8988T (cell line): ENCODE measurements at regions not wholly inside any gene's neighbourhood (a gene's known extent, or its start where the extent isn't known, plus 50 kb on each side); places are given as distances from the start of the nearest gene placed in this dataset.
"Not testable (repeated sequence)": the region's sequence is repeated elsewhere in the genome, so short reads cannot be mapped to it uniquely, and the experiment has no call there.

Experiments used
- DNase-seq: peaks from one replicate; pipeline ENCODE4 v3.0.0; 2011

DNA sequence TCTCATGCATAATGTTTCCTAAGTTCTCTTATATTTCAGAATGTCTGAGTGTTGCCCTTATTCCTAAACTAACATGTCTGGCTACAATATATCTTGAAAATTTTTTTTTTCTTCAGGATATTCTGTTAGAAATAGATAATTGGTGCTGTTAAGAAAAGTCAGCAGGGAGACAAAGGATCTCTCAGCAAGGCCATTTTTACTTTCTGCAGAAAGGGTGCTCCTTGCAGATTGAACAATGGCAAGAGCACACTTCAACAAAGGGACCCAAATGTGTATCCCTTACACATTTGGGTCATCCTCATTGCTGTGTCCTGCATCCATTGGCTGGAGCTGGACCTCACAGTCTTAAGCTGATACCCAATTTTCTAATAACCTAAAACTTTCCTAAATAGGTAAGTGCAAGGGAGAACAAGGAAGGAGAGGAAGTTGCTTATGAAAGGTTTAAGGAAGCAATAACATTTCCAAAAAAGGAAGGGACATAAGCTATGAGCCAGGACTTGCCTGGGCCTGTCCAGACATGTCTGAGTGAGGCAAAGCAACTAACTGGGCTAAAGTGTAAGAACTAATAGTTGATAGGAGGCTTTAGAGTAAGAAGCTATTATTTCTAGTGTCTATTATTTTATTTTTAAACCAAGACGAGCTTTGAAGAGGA, 429.6 kb downstream of the BCKDHB start:
- DNase-seq: no peak

DNA sequence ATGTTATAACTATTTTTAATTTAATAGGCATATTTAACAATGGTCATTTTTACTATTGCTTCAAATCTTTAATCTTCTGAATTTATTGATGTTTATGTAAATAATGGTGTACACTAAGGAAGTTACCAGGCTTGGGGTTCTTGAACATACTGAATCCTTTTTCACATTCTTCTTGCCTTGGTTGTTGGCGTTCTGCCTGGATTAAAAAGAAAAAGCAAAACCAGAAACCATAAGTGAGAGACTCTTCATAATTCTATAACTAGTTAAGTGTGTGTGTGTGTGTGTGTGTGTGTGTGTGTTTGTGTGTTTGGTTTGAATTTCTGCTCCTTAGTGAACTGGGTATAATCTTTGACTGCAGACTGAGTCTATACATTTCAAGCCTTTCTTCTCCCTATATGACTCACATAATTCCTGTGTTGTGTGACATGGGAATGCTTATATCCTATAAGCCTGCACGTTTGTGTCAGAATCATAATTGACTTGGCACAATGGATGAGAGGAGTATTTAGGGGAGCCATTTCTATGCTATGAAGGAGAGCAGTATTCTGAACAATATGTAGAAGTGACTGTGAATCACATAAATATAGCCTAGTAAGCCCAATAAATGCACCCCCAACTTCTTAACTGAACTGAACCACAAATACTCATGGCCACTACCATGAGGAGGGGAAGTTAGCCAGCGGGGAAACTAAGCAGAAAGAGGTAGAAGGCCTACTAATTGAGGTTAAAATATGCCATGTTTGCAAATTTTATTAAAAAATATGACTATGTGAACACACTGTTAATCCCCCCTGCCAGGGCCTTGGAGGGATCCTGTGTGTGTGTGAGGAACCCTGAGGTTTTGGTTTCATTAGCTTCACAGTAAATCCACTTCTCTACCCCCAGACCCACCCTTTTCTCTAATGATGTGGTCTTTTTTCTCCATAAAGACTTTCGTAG, 425.5 kb downstream of the BCKDHB start:
- DNase-seq: no peak

DNA sequence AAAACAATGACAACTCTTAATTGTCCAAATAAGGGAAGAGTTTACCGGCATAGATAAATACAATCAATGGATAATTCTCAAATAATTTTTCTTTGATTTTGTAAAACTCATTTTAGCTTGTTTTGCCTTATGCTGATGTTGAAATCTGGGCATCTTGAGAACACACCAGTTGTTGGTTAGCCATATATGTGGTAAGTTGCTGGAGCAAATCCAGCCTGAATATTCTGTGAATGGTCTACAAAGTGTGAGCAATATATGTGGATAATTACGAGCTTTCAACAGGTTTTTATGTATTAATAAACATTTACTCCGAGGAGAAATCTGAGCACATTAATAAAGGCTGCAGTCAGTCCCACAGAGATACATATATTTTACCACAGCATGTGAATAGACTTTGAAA, 423.6 kb downstream of the BCKDHB start:
- DNase-seq: no peak

DNA sequence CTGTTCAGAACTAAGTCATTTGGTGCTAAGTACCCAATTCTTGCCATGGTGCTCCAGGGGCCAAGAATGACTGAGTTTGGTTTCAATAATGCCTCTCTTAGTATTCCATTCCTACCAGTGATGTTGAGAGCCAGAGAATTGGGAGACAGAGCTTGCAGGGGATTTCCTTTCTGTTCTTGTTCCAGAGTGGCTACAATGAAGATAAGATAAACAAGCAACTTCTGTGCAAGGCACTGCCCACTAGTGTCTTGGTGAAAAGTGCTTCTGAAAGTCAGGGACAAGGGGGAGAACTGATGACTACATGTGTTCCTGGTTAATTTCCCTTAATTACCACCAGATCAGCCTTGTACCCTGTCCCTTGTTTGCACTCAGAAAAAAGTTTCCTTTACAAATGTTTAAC, 421.6 kb downstream of the BCKDHB start:
- DNase-seq: no peak

DNA sequence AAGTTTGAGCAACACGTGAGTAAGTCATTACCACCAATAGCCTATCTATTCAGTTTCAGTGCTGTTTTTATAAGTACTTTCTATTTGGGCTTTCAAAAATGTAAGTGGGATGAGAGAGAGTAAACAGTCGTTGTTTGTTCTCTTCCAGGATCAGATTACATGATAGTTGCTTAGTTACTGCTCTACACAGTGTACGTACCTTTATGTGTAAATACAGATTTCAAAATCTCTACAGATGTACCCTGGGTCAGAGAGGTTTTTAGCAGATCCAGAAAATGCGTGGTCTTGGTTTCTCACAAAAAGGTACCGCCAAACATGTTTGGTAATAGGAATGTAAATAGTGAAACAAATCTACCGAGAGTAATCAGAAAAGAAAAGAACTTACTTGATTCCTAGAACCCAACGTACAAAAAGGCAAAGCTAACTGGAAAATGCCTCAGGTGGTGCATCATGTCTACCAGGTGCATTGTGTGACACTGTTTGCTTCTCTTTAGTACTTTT, 421.1 kb downstream of the BCKDHB start:
- no peak for DNase-seq

GRCh38 chr6:80523531-80523997, 417.1 kb downstream of the BCKDHB start:
- no peak for DNase-seq

DNA sequence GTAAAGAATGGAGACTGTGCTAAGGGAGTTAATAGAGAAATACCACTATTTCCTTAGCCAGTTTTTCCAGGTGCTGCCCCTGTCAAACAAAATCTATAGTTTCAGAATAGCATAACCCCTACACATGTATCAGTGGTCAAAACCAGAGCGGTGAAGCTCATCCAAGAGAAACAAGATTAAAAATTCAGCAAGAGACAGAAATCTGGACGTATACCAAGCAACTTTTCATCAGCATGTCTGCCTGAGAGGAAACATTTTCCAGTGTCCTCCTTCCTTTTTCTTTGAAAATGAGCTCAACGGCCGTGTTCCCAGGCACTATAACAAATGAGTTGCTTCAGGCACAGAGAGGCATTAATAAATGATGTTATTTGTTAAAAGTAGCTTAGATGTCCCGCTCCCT, 416.5 kb downstream of the BCKDHB start:
- no peak for DNase-seq

- no peak for DNase-seq
These were observed 416.1 kb downstream of the BCKDHB start for GRCh38 chr6:80522576-80522975.

DNA sequence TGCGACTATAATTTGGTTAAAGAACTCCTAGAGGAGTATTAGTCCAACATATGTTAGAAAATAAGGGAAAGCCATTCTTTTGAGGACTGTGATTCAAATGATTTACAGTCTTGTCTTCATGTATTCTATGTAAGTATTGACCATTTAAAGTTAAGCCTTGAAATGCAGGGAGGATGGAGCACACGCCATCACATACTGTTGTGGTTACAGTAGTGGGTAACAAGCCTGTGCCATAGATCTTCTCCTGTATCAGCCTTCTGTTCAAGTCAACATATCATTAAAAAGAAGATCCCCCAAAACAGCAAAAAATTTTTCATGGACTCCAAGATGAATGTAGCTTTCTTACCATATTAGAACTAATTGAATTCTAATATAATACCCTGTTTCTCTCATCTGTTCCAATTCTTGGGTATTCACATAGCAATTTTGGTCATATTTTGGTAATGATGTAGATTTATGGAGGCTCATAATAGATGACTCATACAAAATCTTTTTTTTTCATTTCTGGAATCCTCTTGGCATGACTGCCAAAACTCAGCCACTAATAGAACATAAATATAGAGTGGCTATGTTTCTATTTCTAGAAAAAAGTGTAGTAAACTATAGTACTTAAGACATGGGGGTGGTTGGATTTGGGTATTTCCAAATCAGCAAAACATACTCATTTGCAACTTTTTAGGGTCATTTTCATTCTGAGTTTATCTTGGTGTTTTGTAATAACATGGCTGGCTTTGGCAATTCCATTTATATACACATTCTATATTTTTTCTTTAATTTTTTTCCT, 413.5 kb downstream of the BCKDHB start:
- no peak for DNase-seq

DNA sequence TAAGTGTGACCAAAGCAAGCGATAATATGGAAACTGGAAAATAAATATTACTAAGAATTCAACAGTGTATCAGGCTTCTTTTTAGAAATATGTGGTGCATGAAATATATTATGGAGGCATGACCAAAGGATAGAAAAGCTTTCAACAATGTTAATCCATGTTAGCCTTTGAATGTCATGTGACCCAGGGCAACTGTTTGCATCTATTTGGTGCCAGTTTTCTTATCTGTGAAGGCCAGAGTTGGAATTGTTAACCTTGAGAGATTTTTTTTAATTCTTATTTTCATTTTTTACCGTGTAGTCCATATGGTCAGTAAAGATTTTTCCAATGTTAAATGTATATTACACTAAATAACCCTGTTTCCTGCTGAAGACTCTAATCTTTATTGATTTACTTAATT, 411.1 kb downstream of the BCKDHB start:
- DNase-seq: no peak

DNA sequence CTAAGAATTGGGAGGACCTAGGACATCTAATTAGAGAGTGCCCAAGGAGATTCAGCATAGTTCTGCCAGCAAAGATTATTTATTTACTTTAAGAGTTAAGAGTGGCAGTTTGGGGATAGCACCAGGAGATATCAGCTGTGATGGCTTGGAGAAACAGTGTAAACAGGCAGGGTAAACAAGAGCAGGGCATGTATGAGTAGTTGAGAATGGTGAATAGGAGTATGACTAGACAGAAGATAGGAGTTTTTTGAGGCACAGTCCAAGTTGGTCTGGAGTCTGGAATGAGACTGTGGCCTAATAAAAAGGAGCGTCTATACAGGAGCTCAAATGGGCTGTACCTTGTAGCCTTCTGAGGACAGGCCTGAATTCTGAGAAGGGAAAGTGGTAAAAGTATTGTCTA, 404.1 kb downstream of the BCKDHB start:
- not testable (repeated sequence) for DNase-seq

DNA sequence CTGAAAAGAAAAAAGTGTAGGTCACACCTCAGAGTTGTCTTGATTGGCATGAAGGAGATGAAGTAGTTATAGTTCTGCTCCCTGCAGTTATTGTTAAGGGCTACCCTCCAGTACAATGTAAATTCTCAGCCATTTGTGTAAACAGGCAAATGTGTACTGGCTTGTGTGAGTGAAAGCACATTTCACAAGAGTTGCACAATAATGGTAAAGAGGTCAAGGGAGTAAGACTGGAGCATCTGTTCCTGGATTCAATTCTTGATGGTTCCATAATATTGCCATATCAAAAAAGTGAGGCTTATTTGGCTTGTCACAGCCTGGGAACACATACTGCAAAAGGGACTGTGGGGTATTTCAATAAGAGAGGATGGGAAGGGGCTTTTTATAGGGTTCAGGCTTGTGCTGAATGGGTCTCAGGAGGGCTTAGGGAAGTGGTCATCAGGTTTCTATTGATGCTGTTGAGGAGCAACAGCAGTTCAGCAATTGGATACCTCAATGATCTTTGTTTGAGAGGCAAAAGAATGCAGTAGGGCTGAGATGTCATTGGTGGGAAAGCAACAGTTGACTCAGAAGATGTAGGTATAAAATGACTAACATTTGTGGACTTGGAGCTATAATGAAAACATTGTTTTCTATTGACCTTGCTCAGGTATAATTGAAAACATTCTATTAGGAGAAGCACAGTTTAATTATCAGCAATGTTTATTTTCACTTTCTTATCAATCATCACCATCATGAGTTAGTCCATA, 402.6 kb downstream of the BCKDHB start:
- no peak for DNase-seq

GRCh38 chr6:80504882-80505281, 398.4 kb downstream of the BCKDHB start:
- no peak for DNase-seq

DNA sequence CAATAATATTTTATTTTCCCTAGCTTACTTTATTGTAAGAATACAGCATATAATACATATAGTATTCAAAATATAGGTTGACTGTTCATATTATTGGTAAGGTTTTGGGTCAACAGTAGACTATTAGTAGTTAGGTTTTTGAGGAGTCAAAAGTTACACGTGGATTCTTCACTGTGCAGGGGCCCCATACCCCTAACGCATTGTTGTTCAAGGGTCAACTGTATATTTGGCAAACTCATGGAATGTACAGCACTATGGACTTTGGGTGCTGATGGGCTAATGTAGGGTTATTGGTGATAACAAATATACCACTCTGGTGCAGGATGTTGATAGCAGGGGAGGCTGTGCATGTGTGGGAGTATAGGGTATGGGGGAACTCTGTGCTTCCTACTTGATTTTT, 397.2 kb downstream of the BCKDHB start:
- DNase-seq: no peak

DNA sequence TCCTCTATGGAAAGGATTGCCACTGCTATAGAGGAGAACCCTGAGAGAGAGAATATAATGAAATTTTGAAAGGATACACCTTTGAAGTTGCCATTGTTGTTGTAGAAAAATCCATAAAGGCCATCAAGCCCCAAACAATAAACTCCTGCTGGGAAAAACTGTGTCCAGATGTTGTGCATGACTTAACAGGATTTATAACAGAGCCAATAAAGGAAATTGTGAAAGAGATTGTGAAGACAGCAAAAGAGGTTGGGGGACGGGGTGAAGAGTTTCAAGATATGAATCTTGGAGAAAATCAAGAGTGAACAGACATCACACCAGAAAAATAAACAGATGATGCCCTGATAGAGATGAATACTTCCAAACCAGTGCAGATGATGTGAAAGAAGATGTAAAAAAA, 396.4 kb downstream of the BCKDHB start:
- no peak for DNase-seq

GRCh38 chr6:80501636-80502035, 395.2 kb downstream of the BCKDHB start:
- DNase-seq: no peak

DNA sequence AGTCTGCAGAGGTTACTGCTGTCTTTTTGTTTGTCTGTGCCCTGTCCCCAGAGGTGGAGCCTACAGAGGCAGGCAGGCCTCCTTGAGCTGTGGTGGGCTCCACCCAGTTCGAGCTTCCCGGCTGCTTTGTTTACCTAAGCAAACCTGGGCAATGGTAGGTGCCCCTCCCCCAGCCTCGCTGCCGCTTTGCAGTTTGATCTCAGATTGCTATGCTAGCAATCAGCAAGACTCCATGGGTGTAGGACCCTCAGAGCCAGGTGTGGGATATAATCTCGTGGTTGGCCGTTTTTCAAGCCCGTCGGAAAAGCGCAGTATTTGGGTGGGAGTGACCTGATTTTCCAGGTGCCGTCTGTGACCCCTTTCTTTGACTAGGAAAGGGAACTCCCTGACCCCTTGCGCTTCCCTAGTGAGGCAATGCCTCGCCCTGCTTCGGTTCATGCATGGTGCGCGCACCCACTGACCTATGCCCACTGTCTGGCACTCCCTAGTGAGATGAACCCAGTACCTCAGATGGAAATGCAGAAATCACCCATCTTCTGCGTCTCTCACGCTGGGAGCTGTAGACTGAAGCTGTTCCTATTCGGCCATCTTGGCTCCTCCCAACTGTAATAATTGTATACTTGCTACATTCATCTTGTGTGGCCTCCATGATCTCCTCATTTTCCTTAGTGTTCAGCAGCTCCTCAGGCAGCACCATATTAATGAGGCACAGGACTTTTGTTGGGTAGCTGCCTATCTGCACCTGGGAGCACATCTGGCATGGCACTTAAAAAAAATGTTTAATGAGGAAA, 391.4 kb downstream of the BCKDHB start:
- not testable (repeated sequence) for DNase-seq

GRCh38 chr6:80489911-80490635, 383.6 kb downstream of the BCKDHB start:
- DNase-seq: no peak

- DNase-seq: no peak
These were observed 381.7 kb downstream of the BCKDHB start for GRCh38 chr6:80488190-80488589.

GRCh38 chr6:80485494-80485893, 379.0 kb downstream of the BCKDHB start:
- not testable (repeated sequence) for DNase-seq

DNA sequence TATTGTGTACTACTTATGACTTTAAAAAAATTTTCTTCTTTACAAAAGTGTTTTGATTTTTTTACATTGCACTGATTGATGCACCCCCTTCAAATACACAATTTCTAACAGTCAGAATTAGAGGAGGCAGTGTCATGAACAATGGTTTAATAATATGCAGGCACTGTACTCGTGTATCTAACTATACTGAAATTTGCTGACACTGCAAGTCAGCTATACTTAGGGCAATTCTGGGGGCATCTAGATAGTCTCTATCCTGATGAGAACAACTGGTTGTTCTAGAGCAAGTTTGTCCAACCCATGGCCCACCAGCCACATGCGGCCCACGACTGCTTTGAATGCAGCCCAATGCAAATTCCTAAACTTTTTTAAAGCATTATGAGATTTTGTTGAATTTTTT, 375.6 kb downstream of the BCKDHB start:
- DNase-seq: no peak
